H1 (cell line): ENCODE measurements at regions not wholly inside any gene's neighbourhood (a gene's known extent, or its start where the extent isn't known, plus 50 kb on each side); places are given as distances from the start of the nearest gene placed in this dataset.

Experiments
- CBX5 ChIP-seq: fragments of 300-800, 300-1000 bp; sonication (generic); IDR thresholded peaks from 2 replicates; pipeline ENCODE4 v1.7.1; 2016; ENCODE audit warnings: antibody characterized with exemption, low read length, low read depth
- CEBPB ChIP-seq: IDR thresholded peaks from 2 replicates; pipeline ENCODE4 v1.6.1; 2012; ENCODE audit warnings: low read depth, low read length
- CHD2 ChIP-seq: IDR thresholded peaks from 2 replicates; pipeline ENCODE4 v1.6.1; 2012; ENCODE audit warnings: low read length, improper control_type of control experiment
- CTCF ChIP-seq, 3 experiments: IDR thresholded peaks; 1 replicate in 2 of 3; 2 replicates in 1 of 3; pipeline versions ENCODE4 v1.5.1 to v1.6.1; 2011; ENCODE audit warnings: low read length in 3 of 3, mild to moderate bottlenecking in 3 of 3, inconsistent platforms in 2 of 3, low read depth in 1 of 3, moderate library complexity in 1 of 3; ENCODE audit not compliant: insufficient read depth in 1 of 3; ENCODE audit errors: control extremely low read depth in 1 of 3
- POLR2A ChIP-seq, 2 experiments: IDR thresholded peaks; 1 replicate in 1 of 2; 2 replicates in 1 of 2; pipeline ENCODE4 v1.6.1; 2011; ENCODE audit warnings: low read depth in 2 of 2, low read length in 2 of 2, mild to moderate bottlenecking in 2 of 2; ENCODE audit errors: control extremely low read depth in 1 of 2
- POU5F1 ChIP-seq: IDR thresholded peaks from 2 replicates; pipeline ENCODE4 v1.6.1; 2011; ENCODE audit warnings: low read depth, mild to moderate bottlenecking, low read length, moderate library complexity
- RBBP5 ChIP-seq: IDR thresholded peaks from 2 replicates; pipeline ENCODE4 v1.7.1; 2012; ENCODE audit warnings: low read depth, mild to moderate bottlenecking, inconsistent platforms, low read length, moderate library complexity, borderline replicate concordance
- ZNF274 ChIP-seq: IDR thresholded peaks from 2 replicates; pipeline ENCODE4 v1.7.0; 2012; ENCODE audit warnings: low read length, borderline replicate concordance; ENCODE audit errors: extremely low read depth
- TF ChIP-seq, protein P1 (sequence below): IDR thresholded peaks from 2 replicates; pipeline ENCODE4 v1.6.1; 2012; ENCODE audit warnings: inconsistent platforms

DNA sequence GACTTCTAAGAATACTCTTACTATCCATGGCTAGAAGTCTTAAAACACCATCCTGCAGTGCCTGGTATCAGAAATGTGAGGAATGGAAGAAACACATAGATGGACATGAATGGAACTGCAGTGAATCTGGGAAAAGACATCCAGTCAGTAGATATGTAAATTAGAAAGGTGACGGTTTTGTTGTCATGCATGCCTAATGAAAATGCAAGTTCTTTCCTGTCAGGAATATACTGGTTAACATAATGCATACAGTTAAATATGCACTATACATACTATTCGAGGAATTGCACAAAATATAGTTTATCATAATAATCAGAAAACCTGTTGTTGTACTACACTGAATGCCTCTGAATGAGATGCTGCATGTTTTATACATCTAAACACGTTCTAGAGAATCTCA, 190.6 kb upstream of the ITGA4 start:
- TF ChIP-seq POLR2A (IDR thresholded peaks at IDR 0.05; ENCODE audit: control extremely low read depth in 1 of 2, low read depth in 2 of 2, low read length in 2 of 2), result no peak
- TF ChIP-seq CTCF (IDR thresholded peaks at IDR 0.05; ENCODE audit: control extremely low read depth in 1 of 3, insufficient read depth in 1 of 3, low read depth in 1 of 3, low read length in 3 of 3), result no peak
- TF ChIP-seq CBX5, result no peak
- TF ChIP-seq, protein P1, sequence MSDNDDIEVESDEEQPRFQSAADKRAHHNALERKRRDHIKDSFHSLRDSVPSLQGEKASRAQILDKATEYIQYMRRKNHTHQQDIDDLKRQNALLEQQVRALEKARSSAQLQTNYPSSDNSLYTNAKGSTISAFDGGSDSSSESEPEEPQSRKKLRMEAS, result no peak
- TF ChIP-seq CEBPB, result no peak
- TF ChIP-seq CHD2, result no peak
- no peak for TF ChIP-seq ZNF274
- no peak for TF ChIP-seq RBBP5
- no peak for TF ChIP-seq POU5F1
